Duodenal mucosa (tissue), 2 donors: ENCODE measurements at regions not wholly inside any gene's neighbourhood (a gene's known extent, or its start where the extent isn't known, plus 50 kb on each side); places are given as distances from the start of the nearest gene placed in this dataset.
"Not testable (repeated sequence)": the region's sequence is repeated elsewhere in the genome, so short reads cannot be mapped to it uniquely, and the experiment has no call there.

Experiments
- H3K27ac ChIP-seq: one replicate; pipeline ENCODE4 v1.7.0; 2013; ENCODE audit warnings: low read depth, low read length
- H3K27me3 ChIP-seq, 2 donors: one replicate each; pipeline ENCODE4 v1.7.0; 2013; ENCODE audit warnings: low read length in 2 of 2, control low read depth in 1 of 2; ENCODE audit not compliant: insufficient read depth in 2 of 2, control insufficient read depth in 1 of 2
- H3K36me3 ChIP-seq, 2 donors: one replicate each; pipeline ENCODE4 v1.7.0; 2013; ENCODE audit warnings: low read length in 2 of 2, control low read depth in 1 of 2; ENCODE audit not compliant: insufficient read depth in 2 of 2, control insufficient read depth in 1 of 2
- H3K4me1 ChIP-seq, 2 donors: one replicate each; pipeline ENCODE4 v1.7.0; 2013; ENCODE audit warnings: low read length in 2 of 2, control low read depth in 1 of 2; ENCODE audit not compliant: insufficient read depth in 2 of 2, control insufficient read depth in 1 of 2
- H3K4me3 ChIP-seq, 2 donors: one replicate each; pipeline ENCODE4 v1.7.0; 2013; ENCODE audit warnings: low read length in 2 of 2, low read depth in 1 of 2
- H3K9ac ChIP-seq, 2 donors: one replicate each; pipeline ENCODE4 v1.7.0; 2013; ENCODE audit warnings: low read length in 2 of 2, low read depth in 1 of 2
- H3K9me3 ChIP-seq, 2 donors: one replicate each; pipeline ENCODE4 v1.7.0; 2013; ENCODE audit warnings: low read length in 2 of 2, control low read depth in 1 of 2; ENCODE audit not compliant: control insufficient read depth in 1 of 2

DNA sequence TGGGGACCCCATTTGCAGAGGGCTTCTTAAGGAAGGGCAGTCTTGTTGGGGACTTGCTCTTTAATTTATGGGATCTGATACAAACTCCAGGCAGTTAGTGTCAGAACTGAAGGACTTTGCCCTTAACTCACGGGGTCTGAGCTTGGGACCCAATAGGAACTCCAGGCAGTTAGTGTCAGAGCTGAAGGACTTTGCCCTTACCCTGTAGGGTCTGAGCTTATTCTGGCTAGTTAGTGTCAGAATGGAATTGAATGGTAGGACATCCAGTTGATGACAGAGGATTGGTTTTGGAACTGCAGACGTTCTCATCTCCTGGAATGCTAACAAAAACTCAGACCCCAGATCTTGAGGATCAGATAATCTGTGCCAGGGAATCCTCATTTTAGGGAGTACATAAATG lies 256.9 kb upstream of the COPS8 start:
- no peak overlapping the region for H3K27ac ChIP-seq
- no peak overlapping the region for H3K9ac ChIP-seq

DNA sequence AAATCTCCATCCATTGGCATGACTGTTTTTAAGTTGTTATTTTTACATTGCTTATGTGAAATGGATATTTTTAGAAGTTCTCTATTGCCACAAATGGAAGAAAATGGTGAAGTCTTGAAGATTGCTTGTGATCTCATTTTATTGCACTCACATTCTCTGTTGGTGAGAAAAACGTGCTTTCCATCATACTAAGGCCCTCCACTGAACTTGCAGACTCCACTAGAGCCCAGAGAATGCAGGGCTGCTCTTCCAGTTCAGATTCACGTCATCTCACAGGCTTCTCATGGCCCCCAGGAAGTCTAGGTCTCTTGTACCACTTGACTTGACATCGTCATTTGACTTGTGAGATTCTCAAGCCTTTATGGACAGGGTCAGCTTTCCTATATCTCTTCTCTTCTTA lies 254.8 kb upstream of the COPS8 start:
- no peaks in the 10 kb centered on the region for H3K36me3 ChIP-seq
- no peaks in the 10 kb centered on the region for H3K9me3 ChIP-seq
- no peaks in the 10 kb centered on the region for H3K27me3 ChIP-seq
- no peak overlapping the region for H3K27ac ChIP-seq
- no peak overlapping the region for H3K4me3 ChIP-seq
- H3K4me1 ChIP-seq = peaks cover 28 to 33% of the 10 kb centered on the region in 2 donors
- H3K9ac ChIP-seq = no peak overlapping the region

More for the DNA sequence above, 256.9 kb upstream of the COPS8 start:
- Histone ChIP-seq H3K4me3 (peak overlapping the region in 1 of 2 donors; percentile 37), H3K27me3 (no peaks in the 10 kb centered on the region), H3K9me3 (no peaks in the 10 kb centered on the region), H3K4me1 (peaks cover 40 to 49% of the 10 kb centered on the region in 2 donors), H3K36me3 (no peaks in the 10 kb centered on the region)

DNA sequence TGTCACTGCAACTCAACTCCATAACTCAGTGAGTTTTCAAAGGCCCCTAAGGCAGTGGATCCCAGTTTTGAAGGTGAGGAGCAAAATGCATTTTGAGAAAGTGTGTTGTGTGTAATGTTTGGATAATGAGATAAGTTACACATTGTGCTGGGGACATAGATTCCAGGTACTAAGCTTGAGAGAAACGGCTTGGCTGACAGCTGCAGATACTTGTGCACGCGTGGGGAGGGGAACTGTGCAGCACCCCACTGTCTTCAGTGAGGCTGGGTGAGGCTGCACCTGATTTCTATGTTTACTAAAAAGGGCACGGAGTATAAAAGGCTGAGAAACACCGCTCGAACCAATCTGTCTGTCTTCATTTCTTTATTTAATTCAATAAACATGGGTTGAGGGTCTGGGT lies 254.0 kb upstream of the COPS8 start:
- Histone ChIP-seq H3K36me3 (no peaks in the 10 kb centered on the region), H3K27ac (no peak overlapping the region), H3K27me3 (no peaks in the 10 kb centered on the region), H3K9ac (no peak overlapping the region), H3K9me3 (no peaks in the 10 kb centered on the region), H3K4me3 (no peak overlapping the region), H3K4me1 (peaks cover 26 to 31% of the 10 kb centered on the region in 2 donors)

DNA sequence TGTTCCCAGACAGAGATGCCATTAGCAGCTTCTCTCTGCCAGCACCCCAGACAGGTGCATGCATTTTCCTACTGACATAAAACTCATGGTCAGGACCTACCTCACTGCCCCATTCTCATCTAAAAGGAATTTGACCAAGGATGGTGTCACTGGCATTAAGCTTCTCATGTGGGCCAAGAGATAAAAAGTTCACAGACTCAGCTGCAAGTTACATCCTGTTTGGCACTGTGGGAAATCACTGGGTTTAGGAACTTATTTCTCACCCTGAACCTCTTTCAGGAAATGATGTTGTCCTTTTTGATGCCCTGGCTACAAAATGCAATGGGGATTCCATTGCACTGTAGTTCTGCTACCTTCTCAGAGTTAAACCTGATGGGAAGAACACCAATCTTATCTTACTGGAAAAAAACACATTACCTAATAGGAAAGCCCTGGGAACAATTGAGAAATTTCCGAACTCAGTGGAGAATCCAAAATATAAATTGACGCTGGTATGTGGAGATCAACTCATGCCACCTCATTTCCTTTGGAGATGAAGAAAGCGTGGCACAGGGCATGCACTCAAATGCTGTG lies 252.1 kb upstream of the COPS8 start:
- Histone ChIP-seq H3K36me3 (no peaks in the 10 kb centered on the region), H3K4me3 (no peak overlapping the region), H3K9ac (no peak overlapping the region), H3K4me1 (peaks cover 12 to 22% of the 10 kb centered on the region in 2 donors), H3K27ac (no peak overlapping the region), H3K9me3 (no peaks in the 10 kb centered on the region), H3K27me3 (no peaks in the 10 kb centered on the region)

DNA sequence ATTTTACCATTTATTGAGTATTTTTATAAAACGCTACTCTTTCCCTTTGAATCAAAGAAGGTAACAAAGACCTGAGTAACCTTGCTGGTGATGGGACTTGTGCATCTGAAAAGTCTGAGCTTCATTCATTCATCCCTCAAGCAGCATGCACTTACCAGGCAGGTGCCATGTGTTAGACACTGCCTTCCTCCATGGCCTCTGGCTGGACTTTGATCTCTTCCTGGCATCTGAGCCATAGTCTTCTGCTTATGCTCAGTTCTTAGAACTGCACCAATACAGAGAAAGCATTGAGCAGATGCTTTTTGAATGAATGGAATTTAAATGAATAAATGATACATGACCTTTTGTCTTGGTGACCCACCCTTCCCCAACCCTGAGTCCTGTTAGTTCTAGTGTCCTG lies 251.4 kb upstream of the COPS8 start:
- H3K4me1 ChIP-seq = peaks cover 6 to 18% of the 10 kb centered on the region in 2 donors
- H3K27ac ChIP-seq = no peak overlapping the region
- H3K27me3 ChIP-seq = no peaks in the 10 kb centered on the region
- H3K9ac ChIP-seq = no peak overlapping the region
- H3K9me3 ChIP-seq = no peaks in the 10 kb centered on the region
- no peak overlapping the region for H3K4me3 ChIP-seq
- H3K36me3 ChIP-seq = no peaks in the 10 kb centered on the region

DNA sequence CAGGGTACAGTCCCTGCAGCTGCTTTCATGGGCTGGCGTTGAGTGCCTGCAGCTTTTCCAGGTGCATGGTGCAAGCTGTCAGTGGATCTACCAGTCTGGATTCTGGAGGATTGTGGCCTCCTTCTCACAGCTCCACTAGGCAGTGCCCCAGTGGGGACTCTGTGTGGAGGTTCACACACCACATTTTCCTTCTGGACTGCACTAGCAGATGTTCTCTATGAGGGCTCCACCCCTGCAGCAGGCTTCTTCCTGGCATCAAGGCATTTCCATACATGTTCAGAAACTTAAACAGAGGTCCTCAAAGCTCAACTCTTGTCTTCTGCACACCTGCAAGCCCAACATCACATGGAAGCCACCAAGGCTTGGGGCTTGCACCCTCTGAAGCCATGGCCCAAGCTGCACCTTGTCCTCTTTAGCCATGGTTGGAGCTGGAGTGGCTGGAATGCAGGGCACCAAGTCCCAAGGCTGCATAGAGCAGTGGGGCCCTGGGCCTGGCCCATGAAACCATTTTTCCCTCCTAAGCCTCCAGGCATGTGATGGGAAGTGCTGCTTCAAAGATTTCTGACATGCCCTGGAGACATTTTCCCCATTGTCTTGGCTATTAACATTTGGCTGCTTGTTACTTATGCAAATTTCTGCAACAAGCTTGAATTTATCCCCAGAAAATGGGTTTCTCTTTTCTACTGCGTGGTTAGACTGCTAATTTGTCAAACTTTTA lies 250.2 kb upstream of the COPS8 start:
- H3K27me3 ChIP-seq = no peaks in the 10 kb centered on the region
- no peaks in the 10 kb centered on the region for H3K9me3 ChIP-seq
- H3K36me3 ChIP-seq = no peaks in the 10 kb centered on the region
- H3K4me1 ChIP-seq = peaks cover 6 to 18% of the 10 kb centered on the region in 2 donors
- no peak overlapping the region for H3K9ac ChIP-seq
- no peak overlapping the region for H3K4me3 ChIP-seq
- H3K27ac ChIP-seq = no peak overlapping the region

DNA sequence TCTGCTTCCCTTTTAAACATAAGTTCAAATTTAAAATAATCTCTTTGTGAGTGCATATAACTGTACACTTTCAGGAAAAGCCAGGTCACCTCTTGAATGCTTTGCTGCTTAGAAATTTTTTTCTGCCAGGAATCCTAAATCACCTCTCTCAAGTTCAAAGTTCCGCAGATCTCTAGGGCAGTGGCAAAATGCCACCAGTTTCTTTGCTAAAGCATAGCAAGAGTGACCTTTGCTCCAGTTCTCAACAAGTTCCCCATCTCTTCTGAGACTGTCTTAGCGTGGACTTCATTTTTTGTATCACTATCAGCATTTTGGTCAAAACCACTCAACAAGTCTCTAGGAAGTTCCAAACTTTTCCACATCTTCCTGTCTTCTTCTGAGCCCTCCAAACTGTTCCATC lies 249.7 kb upstream of the COPS8 start:
- not testable (repeated sequence) for H3K36me3 ChIP-seq, H3K27ac ChIP-seq, H3K9me3 ChIP-seq, H3K9ac ChIP-seq, H3K4me3 ChIP-seq, H3K27me3 ChIP-seq
- H3K4me1 ChIP-seq = peaks cover 6 to 18% of the 10 kb centered on the region in 2 donors

DNA sequence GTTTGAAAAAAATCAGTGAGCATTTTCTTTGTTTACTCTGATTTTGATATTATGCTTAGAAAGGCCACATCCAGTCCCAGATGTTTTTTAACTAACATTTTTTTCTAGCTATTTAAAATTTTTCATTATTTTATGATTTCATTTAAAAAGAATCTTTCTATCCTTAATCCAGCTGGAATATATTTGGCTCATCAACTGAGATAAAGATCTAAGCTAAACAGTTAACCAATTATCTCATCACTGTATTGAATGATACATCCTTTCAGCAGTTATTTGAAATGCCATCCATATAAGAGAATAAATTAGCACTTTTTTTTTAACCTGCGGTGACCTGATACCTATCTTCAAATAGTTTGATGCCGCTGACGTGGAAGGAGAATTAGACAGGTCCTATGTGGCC lies 245.5 kb upstream of the COPS8 start:
- Histone ChIP-seq H3K4me1 (peaks cover 6 to 17% of the 10 kb centered on the region in 2 donors), H3K9ac (no peak overlapping the region), H3K9me3 (no peaks in the 10 kb centered on the region), H3K27ac (no peak overlapping the region), H3K27me3 (no peaks in the 10 kb centered on the region), H3K4me3 (no peak overlapping the region), H3K36me3 (no peaks in the 10 kb centered on the region)

DNA sequence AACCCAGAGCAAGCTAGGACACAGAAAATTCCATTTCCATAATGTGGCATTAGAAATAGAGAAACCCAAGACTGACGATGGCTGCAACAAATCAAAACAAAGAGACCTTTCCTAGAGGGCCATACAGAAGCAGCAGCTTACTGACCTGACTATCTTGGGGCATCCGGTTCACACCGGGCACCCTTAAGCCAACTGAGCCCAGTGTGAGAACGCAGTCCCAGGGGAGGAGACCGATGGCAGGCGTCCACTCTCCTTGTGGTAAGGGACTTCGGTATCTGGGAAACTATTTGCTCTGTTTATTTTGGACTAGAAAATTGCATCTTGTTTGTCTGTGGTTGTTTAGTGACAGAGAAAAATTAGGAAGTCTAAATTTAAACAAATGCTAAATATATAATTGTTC lies 244.8 kb upstream of the COPS8 start:
- H3K4me1 ChIP-seq = peaks cover 6 to 10% of the 10 kb centered on the region in 2 donors
- no peaks in the 10 kb centered on the region for H3K27me3 ChIP-seq
- H3K9ac ChIP-seq = no peak overlapping the region
- H3K27ac ChIP-seq = no peak overlapping the region
- no peaks in the 10 kb centered on the region for H3K36me3 ChIP-seq
- H3K4me3 ChIP-seq = no peak overlapping the region
- H3K9me3 ChIP-seq = no peaks in the 10 kb centered on the region

DNA sequence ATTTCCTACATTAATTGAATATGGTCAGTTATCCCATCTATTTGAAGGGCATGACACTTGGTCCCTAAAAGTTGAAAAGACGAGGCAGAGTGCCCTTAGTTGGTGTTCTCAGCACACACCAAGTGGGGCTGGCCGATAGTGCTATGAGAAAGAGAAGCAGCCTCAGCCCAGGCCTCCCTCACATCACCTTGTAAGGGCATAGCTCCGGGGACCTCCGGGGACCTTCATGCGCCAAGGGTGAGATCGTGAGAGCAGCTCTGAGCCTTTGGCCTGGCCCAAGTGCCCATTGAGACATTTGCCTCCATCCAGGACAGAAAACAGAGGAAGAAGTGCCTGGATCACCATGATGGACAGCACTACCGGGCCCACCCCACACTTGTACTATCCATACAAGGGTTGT lies 244.3 kb upstream of the COPS8 start:
- Histone ChIP-seq H3K4me1 (peaks cover 3 to 8% of the 10 kb centered on the region in 2 donors), H3K4me3 (no peak overlapping the region), H3K9me3 (no peaks in the 10 kb centered on the region), H3K9ac (no peak overlapping the region), H3K27ac (no peak overlapping the region), H3K36me3 (no peaks in the 10 kb centered on the region), H3K27me3 (no peaks in the 10 kb centered on the region)
